GM15510 (cell line): ENCODE measurements at regions not wholly inside any gene's neighbourhood (a gene's known extent, or its start where the extent isn't known, plus 50 kb on each side); places are given as distances from the start of the nearest gene placed in this dataset.

ENCODE experiments used
- POLR2A ChIP-seq: IDR thresholded peaks from 3 replicates; pipeline ENCODE4 v1.6.1; 2011; ENCODE audit warnings: borderline replicate concordance; ENCODE audit not compliant: insufficient read length; ENCODE audit errors: extremely low read depth

DNA sequence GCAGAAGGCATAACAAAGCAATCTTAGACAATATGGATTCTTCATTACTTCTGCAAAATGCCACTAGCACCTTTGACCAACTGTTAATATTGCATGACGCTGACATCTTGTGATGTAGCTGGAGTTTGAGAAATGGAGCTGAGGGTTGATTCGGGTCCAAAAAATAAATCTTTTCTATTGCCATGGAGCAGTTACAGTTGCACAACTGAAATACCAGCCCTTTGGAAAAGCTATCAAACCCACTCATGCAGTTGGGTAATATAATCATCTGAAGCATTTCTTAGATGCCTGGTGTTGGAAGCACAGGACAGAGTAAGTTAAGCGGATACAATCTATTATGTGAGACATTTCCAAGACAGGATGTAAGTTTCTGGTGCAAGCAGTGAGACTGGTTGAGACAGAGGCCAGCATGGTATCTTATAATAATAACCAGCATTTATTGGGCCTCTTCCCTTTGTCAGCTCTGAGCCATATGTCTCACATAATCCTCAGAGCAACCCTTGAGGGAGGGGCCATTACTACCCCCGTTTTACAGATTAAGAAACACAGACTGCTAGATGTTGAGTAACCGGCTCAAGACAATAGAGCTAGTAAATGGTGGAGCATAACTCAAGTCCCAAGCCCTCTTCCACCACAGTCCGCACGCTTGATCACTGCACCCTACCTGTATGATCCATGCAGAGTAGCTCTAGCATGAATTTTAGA, 74.9 kb upstream of the CAPRIN1 start:
- no peak for TF ChIP-seq POLR2A

DNA sequence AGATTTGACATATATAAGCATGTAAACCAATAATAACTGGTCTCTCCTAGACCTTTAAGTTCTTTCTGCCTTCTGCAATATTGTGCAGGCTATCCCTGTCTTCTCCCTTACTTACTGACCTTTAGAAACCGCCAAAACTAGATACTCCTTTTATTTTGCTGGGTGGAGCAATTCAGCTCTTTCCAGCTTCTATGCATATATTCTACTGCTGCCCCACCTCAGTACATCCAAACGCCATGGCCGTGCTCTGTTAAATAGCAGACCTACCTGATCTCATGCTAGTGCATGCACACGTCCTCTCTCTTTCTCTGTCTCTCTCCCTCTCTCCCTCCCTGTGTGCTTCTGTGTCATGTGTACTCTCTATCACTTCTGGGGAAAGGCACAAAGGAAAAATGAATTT, 76.7 kb upstream of the CAPRIN1 start:
- TF ChIP-seq POLR2A: no peak

DNA sequence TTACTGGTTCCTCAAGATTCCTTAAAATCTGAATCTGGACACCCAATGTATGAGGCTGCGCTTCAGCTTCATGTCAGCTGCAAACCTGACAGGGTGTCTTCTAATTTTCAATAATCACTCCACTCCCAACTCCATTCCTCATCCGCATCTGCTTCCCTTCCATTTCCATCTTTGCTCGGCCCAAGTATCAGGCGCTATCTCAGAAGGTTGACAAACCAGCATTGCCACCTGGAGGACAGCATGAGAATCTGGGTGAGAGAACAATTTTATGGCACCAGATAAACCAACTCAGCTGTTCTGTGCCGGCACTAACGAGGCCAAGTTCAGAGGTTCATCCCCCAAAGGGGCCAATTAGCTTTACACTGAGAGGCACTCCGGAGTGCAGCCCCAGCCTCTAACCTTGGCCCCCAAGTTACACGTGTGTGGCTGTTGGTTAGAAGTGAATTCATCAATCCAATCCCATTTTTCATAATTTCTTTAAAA, 79.1 kb upstream of the LMO2 start:
- no peak for TF ChIP-seq POLR2A

DNA sequence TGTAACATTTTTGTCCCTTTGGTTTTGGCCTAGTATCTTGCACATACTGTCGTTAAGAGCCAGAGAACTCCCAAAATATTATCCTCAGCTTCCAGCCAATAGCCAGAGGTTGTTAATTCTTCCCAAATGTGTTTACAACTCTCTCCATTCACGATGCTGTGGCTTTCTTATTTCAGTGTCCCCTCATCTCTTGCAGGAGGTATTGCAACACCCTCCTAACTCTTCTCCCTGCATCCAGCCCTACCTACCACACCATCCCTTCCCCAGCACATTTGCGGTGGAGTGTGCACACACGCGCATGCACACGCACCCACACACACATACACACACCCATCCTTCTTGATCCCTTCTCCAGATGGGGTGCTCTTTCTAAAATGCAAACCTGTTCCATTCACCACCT, 75.6 kb upstream of the LMO2 start:
- TF ChIP-seq POLR2A: no peak

DNA sequence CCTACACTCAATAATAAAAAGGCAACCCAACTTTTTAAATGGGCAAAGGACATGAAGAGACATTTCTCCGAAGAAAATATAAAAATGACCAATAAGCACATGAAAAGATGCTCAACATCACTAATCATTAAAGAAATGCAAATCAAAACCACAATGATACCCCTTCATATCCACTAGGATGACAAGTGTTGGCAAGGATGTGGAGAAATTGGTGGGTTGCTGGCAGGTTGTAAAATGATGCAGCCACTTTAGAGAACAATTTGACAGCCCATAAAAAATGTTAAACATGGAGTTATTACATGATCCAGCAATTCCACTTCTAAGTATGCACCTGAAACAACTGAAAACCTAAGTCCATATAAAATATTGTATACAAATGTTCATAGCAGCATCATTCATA, 73.2 kb upstream of the LMO2 start:
- TF ChIP-seq POLR2A: no peak

DNA sequence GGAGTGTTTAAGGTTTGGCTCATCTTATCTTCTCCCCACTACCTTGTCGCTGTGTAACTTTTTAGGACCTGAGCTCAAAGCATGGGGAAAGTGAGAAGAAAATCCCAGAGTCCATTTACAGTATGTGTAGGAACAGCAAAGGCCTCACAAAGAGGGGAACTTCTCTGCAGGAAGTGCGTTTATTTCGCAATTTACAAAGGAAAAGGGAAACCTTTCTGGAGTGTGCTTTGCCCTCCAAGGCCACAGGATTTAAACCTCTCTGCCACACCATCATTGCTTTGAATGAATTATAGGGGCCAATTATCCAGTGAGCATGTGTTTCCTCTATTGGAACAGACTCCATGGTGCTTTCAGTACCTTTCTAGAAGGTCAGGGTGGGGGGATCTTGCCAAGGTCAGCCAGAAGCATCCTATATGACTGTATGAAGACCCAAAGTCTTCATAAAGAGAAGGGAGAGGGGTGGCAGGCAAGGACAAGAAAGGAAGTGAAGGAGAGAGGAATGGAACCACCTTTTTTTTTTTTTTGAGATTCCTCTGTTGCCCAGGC, 68.1 kb upstream of the LMO2 start:
- TF ChIP-seq POLR2A: no peak

DNA sequence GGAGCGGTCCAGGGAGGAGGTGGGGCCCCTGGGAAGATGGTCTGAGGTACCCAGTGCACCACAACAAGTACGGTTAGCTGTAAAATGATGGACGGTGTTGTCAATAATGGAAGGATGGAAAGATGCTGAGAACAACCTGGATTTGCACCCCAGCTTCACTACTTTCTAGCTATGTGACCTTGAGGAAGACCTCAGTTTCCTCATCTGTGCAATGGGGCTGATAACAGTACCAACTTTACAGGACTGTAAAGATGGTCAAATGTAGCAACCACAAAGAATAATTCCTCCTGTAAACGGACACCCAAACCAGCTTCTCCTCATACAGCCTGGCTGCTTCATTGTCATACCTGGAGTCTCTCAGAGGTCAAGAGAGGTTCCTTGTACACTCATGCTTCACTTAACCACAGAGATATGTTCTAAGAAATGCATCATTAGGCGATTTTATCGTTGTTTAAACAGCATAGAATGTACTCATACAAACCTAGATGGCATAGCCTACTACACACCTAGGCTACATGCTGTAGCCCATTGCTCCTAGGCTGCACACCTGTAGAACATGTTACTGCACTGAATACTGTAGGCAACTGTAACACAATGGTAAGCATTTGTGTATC, 65.5 kb upstream of the LMO2 start:
- no peak for TF ChIP-seq POLR2A

DNA sequence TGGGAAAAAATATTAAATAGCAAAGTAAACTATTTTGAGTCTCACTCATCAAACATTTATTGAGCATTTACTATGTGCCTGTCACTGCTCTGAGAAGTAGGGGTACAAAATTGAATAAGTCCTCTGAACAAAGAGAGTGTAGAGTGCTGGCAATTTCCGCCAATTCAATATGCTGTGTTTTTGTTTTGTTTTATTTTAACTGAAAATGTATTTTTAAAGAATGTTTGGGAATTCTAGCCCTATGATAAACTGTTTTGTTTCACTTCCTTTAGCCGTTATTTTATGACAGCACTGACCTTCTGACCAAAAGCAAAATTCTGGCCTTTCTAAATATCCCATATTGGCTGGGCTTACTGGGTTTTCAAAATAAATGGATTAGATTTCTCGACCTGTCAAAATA, 64.7 kb upstream of the LMO2 start:
- TF ChIP-seq POLR2A: no peak

DNA sequence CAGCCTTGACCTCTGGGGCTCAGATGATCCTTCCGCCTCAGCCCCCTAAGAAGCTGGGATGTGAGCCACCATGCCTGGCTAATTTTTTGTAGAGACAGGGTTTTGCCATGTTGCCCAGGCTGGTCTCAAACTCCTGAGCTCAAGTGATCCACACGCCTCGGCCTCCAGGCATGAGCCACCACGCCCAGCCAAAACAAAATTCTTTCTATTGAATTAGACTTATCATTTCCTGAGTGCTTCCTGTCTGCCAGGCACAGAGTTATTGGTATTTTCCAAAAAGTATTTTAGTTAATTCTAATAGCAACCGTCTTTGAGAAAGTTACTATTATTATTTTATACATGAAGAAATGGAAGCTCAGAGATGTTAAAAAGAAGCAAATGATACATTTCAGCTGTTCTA, 61.4 kb upstream of the LMO2 start:
- TF ChIP-seq POLR2A: no peak

DNA sequence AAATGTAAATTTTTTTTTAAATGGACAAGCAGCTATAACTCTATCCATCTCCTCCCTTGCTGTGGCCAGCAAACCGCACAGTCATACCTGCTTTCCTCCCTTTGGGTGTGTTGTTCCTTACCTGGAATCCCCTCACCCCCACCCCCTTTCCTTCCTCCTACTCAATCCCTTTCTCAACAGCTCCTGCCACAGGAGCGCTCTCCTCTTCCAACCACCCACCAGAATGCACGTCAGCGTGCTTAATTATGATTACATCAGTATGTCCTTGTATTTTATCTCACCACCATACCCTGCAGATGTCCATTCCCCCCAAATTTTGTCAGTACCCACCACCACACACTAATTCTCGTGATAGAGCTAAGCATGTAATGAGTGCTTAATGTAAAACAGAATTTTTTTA, 60.9 kb upstream of the LMO2 start:
- TF ChIP-seq POLR2A: no peak

DNA sequence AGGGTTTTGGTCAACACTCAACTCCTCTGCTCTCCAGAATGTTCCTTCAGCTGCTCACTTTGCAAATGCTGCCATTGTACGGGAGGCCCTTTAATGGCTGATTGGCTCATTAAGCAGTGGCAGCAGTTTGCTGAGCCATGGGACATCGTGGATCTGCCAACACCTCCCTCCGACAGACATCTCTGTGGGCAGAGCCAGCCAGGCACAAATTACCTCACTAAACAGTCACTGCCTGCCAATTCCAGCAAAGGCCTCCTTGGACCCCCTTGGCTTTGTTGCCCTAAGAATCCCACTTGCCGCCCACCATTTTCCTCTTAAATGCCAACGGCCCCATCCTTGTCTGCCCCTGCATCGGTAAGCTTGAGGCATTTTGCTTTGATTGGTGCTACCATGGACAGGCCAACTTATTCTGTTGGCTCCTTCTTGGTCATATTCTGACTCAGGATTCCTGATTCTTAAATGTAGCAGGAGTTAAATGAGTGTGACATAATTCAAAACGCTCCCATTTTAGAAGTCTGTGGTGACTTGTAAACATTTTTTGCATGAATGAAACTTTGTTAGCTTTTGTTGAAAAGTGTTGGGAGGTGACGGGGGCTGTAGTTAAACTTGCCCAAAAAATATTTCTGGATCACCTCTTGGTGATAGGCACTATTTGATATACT, 57.5 kb upstream of the LMO2 start:
- TF ChIP-seq POLR2A: no peak

DNA sequence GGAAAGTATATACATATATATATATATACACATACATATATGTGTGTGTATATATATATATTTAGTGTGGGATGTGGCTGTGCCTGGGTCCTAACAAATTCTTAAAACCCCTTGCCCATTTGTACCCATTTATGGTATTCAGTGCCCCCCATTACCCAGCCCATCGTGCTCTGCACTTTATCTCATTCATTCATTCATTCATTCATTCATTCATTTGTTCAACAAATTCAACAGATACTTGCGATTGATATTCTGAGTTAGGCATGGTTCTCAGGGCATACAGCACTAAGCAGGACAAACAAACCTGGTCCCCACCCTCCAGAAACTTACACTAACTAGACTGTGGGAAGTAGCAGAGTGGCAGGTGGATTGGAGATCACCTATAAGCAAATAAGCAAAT, 56.6 kb upstream of the LMO2 start:
- TF ChIP-seq POLR2A: no peak

DNA sequence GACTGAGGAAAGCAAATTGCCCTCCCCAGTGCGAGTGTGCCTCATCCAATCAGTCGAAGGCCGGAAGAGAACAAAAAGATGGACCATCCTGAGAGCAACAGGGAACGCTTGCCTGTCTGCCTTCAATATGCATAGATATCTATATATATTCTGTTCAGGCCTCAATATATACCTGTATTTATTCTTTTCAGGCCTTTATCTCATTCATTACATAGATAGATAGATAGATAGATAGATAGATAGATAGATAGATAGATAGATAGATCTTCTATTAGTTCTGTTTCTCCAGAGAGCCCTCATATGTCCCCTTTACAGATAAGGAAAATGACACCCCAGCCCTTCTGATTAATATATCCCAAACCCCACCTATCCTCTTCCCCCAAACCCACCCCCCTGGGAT, 55.1 kb upstream of the LMO2 start:
- no peak for TF ChIP-seq POLR2A

DNA sequence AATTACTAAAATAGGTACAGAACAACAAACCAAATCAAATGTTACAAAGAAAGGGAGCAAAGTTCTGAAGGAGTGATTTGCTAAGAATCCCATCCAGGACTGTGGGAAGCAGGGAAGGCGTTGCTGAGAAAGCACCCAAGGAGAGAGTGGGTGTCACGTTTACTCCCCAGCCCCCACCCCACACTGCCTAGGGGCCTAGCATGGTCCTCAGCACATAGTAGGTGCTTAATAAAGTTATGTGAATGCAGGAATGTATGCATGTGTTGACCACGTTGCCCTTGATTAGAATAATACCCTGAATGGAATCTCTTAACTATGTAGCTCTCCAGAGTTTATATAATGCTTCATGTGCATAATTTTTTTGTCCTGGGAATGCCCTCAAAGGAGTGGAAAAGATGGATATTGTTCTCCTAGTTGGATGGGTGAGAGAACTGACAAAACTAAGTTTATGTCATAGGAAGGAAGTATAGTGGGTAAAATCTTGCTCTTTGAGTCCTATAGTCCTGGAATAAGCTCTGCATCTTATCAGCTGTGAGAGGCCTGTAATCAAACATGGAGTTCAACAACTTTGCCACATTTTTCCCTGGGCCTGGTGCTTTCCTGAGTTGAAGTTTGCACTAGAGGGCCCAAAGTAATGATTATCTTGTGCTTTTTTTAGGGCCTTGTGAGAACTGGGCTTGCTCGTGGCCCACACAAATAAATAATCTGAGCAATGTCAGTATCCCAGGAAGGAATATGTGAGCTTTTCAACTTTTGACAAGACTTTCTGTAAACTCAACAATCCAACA, 53.8 kb upstream of the LMO2 start:
- TF ChIP-seq POLR2A: no peak
